Stimulated activated CD8-positive, alpha-beta memory T cell treated with anti-CD3 and anti-CD28 coated beads, Interleukin-7, amount 100 ng/mL, for 1 hour (primary cell): ENCODE measurements at regions not wholly inside any gene's neighbourhood (a gene's known extent, or its start where the extent isn't known, plus 50 kb on each side); places are given as distances from the start of the nearest gene placed in this dataset.
"Not testable (repeated sequence)": the region's sequence is repeated elsewhere in the genome, so short reads cannot be mapped to it uniquely, and the experiment has no call there.

Experiments
- DNase-seq, 2 donors: peaks; one replicate each; pipeline ENCODE4 v3.0.0-alpha.2; 2020; ENCODE audit warnings: low read depth in 2 of 2

DNA sequence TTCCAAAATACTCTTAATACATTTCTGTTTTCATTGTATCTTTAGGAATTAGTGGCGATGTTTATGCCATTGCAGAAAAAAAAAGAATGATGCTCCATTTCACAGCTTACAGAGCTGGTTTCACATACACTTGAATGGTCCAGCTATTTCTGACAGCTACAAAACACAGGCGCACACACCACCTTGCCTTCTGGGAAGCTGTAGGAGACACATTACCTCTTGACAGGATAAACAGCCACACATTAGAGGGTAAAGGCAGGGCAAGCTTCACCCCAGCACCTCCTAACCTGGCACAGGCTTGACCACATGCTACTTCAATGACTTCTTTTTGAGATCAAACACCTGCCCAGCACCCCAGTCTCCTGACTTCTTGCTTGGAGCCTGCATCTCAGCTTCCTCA is 73.2 kb upstream of the PLGLB2 start:
- DNase-seq: not testable (repeated sequence)

DNA sequence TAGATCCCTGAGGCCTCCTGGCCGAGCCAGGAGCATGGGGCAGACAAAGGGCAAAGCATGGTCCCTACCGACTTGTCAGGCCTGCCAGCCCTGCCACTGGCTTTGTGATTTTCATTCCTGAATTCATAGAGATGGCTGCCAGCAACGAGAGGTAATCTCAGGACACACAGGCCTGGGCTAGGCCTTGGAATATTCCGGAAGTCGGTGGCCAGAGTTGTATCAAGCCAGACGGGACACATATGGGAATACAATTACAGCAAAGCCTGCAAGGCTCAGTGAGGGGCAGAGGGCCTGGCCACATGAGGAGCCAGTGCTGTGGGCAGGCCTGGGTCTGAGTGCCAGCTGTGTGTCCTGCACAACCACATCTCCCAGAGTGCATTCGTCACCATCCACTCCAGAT is 72.4 kb upstream of the PLGLB2 start:
- DNase-seq: not testable (repeated sequence)

DNA sequence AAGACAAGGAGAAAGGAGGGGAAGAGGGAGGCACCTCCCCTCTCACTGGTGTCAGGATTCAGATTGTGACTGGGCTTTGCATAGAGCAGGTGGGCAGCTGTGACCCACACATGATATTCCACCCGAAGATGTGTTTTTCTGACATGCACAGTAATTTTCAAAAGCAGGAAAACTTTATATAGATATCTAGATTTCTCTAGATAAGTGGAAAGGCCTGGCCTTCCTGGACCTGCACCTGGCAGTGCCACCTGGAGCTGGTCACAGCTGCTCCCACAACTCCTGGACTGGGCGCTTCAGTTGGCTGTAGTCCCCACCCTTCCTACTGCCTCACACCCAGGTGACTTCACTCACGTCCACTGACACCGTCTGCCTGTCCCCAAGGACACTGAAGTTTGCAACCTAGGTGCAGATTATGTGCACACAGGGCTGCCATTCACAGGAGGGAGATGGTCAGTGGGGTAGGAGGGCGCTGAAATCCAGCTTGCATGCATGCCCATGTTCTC is 70.4 kb upstream of the PLGLB2 start:
- not testable (repeated sequence) for DNase-seq

DNA sequence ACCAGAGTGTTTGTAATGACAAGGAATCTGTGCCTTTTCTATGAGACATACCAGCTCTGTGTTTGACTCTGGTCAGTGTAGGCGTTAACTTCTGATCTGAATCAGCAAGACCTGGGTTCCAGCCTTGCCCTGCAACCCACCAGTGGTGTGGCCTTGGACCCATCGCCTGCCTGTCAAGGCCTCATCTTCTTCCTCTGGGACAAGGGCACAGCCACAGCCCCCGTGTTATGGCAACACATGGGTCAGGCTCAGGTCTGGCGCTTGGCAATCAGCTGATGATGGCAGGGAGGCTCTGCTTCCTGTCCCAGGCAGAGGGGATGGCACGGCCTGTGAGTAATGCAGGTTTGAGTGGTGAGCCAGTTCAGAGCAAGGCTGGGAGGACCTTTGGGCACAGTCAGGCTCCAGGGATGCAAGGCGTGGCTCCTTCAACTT is 69.1 kb upstream of the PLGLB2 start:
- not testable (repeated sequence) for DNase-seq

DNA sequence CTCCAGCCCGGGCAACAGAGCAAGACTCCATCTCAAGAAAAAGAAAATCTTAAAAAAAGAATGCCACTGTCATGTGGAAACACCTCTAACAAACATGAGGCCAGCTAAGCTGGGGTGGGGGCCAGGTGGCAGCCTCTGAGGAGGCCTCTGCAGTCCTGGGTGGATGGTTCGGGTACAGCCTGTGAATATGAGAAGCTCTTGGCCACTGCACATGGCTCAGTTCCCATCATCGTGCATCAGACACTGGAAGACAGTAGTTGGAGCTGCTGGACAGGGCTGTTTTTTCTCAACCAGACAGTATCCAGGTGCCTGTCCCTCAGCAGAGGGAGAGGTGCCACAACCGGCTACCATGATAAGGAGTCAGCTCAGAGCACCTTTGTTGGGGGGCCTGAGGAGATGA is 67.9 kb upstream of the PLGLB2 start:
- not testable (repeated sequence) for DNase-seq

DNA sequence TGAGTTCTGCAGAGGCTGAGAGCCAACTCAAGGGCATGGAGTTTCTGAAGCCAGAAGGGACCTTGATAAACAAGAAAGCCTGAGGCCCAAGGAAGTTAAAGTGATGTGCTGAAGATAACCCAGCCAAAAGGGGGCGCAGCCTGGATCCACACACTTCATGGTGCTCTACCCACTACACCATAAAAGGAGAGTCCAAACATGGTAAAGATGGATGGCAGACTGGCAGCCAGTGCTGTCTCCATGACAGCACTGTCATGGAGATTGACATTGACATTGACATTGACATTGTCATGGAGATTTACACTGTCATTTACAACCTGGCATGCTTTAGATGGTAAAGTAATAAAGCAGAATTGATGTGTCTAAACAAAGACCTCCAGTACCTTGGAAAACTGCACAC is 67.2 kb upstream of the PLGLB2 start:
- not testable (repeated sequence) for DNase-seq

DNA sequence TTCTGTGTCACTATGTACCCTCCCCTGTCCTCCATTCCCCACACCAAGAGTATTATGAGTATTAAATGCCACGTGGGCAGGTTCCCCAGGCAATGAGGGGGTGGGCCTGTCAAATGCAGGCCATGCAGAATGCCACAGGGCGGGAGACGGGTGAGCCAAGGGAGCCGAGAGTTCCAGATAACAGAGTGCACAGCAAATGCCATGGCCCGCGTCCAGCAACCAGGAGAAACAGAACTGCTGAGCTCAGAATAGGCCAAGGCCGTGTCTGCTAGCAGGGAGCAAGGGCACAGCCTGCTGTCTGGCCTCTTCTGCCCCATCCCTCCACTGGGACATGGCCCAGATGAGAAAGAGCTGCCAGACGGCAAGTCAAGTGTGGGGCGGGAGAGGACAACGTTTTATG is 64.4 kb upstream of the PLGLB2 start:
- DNase-seq: not testable (repeated sequence)

DNA sequence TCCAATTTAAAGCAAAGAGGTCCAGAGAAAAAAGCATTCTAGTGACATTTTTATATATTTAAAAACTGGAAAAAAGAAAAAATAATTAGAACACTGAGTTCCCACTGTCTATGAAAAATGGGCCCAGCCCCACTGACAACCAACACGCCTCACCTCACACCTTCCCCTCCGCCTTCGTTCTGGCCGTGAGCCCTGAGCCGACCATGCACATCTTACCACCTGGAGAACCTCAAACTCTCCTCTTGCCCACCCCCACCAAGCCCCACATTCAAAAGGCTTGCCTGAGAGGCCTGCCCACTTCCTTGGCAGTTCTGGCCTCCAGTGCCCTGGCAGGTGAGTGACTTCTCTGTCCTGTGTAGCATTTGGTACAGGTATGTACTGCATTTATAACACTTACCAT is 63.9 kb upstream of the PLGLB2 start:
- not testable (repeated sequence) for DNase-seq

DNA sequence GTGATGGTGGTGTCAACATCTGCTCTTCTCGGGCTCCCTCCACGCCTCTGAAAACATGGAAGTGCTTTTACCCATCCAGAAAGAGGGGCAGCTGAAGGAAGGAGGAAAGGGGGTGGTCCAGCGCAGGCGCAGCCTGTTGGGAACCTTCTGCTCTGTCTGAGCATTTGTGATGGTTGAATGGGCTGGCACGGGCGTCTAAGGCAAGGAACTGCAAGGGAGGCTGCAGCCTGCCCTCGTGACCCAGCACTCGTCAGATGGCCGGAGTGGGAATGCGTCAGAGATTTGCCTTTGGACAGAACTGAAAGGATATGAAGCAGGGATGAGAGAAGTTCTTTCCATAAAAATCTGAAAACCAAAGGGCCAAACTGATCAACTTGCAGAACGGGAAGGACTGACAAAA is 62.3 kb upstream of the PLGLB2 start:
- not testable (repeated sequence) for DNase-seq

DNA sequence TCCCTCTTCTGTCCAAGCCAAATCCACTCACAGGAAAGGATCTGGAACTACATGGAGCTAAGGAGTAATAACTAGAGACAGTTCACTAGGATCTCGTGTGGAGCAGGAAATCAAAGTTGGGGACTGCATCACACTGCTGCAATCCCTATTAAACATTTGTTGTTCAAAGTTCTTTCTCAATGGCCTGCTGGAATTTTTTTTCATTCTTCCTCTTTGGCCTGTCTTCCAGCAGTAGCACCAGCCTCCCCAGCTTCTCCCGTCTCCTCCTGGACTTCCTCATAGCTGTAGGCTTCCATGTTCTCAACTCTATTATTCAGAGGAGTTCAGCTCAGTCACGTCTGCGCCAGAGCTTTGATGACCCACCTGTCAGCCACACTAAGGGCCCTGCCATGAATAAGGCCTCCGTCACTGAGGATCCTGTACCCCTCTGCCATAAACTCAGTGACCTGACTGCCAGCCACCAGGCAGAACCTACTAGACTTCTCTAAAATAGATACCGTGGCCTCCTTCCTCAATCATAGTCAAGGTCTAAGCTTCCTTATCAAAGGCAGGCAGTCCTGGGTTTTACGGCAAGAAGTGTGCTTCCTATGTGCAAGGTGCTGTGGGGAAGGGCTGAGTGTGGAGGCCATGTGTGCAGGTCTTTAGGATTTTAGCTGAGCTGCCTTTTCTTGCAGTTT is 60.9 kb upstream of the PLGLB2 start:
- not testable (repeated sequence) for DNase-seq

DNA sequence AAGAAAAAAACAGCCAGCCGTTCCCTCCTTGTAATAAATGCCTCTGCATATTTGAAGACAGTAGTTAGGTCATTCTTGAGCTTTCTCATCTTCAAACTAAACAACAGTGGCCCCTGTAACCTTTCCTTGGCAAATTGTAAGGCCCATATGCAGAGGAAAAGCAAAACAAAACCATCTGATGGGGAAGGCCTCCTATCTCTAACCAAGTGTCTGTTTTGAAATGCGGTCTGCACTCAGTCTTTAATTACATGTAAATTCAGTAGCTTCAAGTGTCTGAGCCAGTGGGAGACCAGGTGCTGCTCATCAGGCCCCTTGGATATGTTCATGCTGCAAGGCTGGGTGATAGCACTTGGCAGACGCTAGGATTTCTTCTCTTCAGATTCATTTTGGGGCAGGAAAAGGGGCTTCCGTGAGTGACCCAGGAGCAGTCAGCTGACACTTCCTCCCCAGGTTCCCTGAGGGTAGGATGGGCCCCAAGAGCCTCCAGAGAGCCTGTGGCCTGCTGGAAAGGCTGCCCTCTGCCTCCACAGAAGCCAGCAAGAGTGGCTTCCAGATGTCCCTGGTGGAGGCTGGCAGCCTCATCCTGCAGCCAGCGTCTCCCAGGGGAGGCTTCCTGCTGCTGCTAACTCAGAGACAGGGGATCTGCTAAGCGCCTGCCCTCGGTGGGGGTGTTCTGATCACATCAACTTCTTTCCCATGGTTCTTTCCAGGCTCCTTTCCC is 60.2 kb upstream of the PLGLB2 start:
- DNase-seq: not testable (repeated sequence)

DNA sequence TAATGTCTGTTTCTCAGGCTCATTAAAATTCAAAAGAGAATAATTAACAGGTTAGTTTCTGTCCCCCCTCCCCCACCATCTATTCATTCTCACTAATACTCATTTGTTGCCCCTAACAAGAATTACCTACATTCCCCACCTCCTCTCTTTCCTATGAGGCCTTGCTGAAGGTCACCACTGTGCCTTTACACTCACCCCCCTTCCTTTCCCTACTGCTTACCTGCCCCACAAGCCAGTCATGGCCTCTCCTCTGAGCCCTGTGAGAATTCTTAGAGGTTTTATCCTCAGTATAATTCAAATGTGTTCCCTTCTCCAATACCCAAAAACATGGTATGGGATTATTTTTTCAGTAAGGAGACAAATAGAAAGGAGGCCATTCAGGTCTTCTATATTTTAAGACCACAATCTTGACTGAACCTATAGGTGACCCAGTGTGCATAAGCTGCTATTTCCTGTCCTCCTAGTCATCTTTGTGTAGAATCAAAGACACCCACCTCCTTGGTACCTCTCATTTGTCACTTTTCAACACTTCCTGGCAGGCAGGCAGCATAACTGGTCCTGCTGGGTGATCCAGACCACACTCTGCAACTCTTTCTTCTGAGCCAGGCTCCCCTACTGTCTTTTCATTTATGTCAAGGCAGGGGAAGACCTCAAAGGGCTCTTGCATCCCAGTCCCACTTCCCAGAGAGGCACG is 55.8 kb upstream of the PLGLB2 start:
- DNase-seq: not testable (repeated sequence)

DNA sequence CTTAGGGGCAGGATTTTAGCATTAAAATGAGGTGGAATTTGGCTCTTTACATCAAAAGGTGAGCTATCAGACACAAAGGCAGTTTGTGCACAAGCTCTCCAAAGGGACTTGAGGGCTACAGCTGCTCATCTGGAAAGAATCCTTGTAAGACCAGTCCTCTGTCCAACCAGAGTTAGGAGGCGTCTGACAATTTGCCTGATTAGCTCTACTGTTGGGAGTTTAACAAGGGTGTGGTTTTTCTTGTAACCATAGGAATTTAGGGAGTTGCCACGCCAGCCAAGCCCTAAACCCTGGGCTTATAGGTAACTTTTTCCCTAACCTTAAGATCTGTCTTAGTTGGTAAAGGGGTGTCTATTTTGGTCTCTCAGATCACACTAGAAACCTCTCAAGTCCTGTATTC is 55.0 kb upstream of the PLGLB2 start:
- not testable (repeated sequence) for DNase-seq

DNA sequence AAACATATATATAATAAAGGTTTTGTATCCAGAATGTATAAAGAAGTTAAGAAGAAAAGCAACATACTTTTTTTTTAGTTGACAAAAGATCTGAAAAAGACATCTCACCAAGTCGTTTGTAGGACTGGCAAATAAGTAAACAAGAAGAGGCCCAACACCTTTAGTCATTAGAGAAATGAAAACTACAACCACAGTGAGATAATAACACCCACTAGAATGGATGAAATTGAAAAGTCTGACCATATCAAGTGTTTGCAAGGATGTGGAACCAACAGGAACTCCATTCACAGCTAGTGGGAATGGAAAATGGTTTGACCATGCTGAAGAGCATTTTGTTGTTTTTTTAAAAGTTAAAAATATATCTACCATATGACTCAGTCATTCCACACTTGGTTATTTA is 54.0 kb upstream of the PLGLB2 start:
- DNase-seq: not testable (repeated sequence)

DNA sequence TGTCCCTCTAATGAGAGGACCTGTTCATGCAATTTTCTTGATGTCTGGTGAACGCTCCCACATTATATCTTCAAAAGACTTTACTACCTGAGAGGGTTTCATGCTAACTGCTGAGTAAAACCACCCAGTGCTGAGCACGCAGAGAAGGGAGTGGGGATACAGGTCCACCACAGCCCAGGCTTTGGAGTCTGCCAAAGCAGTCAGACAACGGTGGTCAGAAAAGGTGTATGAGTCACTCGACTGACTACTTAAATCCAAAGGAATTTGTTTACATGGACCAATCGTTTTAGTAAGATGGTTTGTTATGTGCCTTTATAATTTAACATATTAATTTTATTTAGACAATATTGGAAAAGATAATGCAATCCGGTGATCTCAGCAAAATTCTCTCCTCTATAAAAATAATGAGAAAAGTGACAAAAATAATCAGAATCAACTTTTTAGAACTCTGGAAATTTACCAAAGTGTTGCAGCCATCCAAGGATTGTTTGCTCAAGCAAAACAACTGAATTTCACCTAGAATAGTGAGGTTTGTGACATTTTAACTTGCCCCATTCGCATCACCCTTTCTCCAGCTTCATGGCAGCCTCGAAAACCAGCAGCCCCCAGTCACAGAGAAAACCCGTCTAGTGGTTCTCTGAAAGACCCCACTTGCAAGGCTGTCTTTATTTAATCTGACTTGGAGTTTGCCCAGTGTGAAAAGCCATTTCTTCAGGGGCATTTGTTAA is 52.1 kb upstream of the PLGLB2 start:
- not testable (repeated sequence) for DNase-seq
